H1 (cell line): ENCODE measurements at regions not wholly inside any gene's neighbourhood (a gene's known extent, or its start where the extent isn't known, plus 50 kb on each side); places are given as distances from the start of the nearest gene placed in this dataset.

Experiments used
- CEBPB ChIP-seq: IDR thresholded peaks from 2 replicates; pipeline ENCODE4 v1.6.1; 2012; ENCODE audit warnings: low read depth, low read length
- CREB1 ChIP-seq: IDR thresholded peaks from 2 replicates; pipeline ENCODE4 v1.6.1; 2012; ENCODE audit warnings: inconsistent platforms
- EP300 ChIP-seq, 2 experiments: IDR thresholded peaks; 1 replicate in 1 of 2; 2 replicates in 1 of 2; pipeline ENCODE4 v1.6.1; 2011 to 2012; ENCODE audit warnings: low read depth in 2 of 2, low read length in 2 of 2, mild to moderate bottlenecking in 2 of 2, borderline replicate concordance in 1 of 2, inconsistent platforms in 1 of 2, moderate library complexity in 1 of 2
- POLR2A ChIP-seq, 2 experiments: IDR thresholded peaks; 1 replicate in 1 of 2; 2 replicates in 1 of 2; pipeline ENCODE4 v1.6.1; 2011; ENCODE audit warnings: low read depth in 2 of 2, low read length in 2 of 2, mild to moderate bottlenecking in 2 of 2; ENCODE audit errors: control extremely low read depth in 1 of 2
- SIX5 ChIP-seq: IDR thresholded peaks from 2 replicates; pipeline ENCODE4 v1.6.1; 2011; ENCODE audit warnings: mild to moderate bottlenecking, low read depth, low read length
- TCF12 ChIP-seq: IDR thresholded peaks from 2 replicates; pipeline ENCODE4 v1.6.1; 2011; ENCODE audit warnings: low read depth, mild to moderate bottlenecking, low read length
- TEAD4 ChIP-seq: IDR thresholded peaks from 2 replicates; pipeline ENCODE4 v1.6.1; 2012; ENCODE audit warnings: low read depth, low read length, inconsistent platforms, mixed read lengths
- TF ChIP-seq, protein P1 (sequence below), 3 experiments: IDR thresholded peaks; 1 replicate in 2 of 3; 2 replicates in 1 of 3; pipeline versions ENCODE4 v1.5.1 to v1.6.1; 2011; ENCODE audit warnings: low read length in 3 of 3, mild to moderate bottlenecking in 3 of 3, inconsistent platforms in 2 of 3, low read depth in 1 of 3, moderate library complexity in 1 of 3; ENCODE audit not compliant: insufficient read depth in 1 of 3; ENCODE audit errors: control extremely low read depth in 1 of 3

DNA sequence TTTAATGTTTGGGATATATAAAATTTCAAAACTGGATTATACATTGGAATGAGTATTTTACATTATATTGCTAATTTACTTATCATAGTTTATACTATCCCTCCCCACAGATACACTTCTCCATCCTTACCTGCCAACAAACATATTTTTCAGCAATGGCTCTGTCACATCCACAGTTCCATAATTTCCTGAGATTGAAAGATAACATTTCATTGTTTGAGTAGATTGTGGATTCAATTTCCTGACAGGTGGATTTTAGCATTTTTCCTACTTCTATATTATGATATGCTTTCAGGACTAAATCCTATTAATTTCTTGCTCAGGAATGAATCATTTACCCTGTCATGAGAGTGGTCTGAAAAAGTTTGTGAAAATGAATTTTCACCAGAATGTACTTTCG lies 115.3 kb upstream of the KLHL4 start:
- TF ChIP-seq TCF12 (no peak), CEBPB (no peak), TEAD4 (no peak), SIX5 (no peak), POLR2A (IDR thresholded peaks at IDR 0.05; ENCODE audit: control extremely low read depth in 1 of 2, low read depth in 2 of 2, low read length in 2 of 2) (no peak), CREB1 (no peak), EP300 (IDR thresholded peaks at IDR 0.05; ENCODE audit: borderline replicate concordance in 1 of 2, low read depth in 2 of 2, low read length in 2 of 2) (no peak)
- TF ChIP-seq, protein P1, sequence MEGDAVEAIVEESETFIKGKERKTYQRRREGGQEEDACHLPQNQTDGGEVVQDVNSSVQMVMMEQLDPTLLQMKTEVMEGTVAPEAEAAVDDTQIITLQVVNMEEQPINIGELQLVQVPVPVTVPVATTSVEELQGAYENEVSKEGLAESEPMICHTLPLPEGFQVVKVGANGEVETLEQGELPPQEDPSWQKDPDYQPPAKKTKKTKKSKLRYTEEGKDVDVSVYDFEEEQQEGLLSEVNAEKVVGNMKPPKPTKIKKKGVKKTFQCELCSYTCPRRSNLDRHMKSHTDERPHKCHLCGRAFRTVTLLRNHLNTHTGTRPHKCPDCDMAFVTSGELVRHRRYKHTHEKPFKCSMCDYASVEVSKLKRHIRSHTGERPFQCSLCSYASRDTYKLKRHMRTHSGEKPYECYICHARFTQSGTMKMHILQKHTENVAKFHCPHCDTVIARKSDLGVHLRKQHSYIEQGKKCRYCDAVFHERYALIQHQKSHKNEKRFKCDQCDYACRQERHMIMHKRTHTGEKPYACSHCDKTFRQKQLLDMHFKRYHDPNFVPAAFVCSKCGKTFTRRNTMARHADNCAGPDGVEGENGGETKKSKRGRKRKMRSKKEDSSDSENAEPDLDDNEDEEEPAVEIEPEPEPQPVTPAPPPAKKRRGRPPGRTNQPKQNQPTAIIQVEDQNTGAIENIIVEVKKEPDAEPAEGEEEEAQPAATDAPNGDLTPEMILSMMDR (IDR thresholded peaks at IDR 0.05; ENCODE audit: control extremely low read depth in 1 of 3, insufficient read depth in 1 of 3, low read depth in 1 of 3, low read length in 3 of 3) = no peak
